ENCODE measurements at regions not wholly inside any gene's neighbourhood (a gene's known extent, or its start where the extent isn't known, plus 50 kb on each side); places are given as distances from the start of the nearest gene placed in this dataset.

GRCh38 chr3:174531262-174531982 lies 327.7 kb upstream of the NAALADL2 start:
- H4K20me1 ChIP-seq (ENCODE audit: low read depth, low read length) = no peaks in the 10 kb centered on the region
- H3K9me3 ChIP-seq (ENCODE audit: insufficient read depth, low read length) = no peaks in the 10 kb centered on the region
- TF ChIP-seq EZH2phosphoT487 (conservative IDR thresholded peaks at IDR 0.05; ENCODE audit: low read length) = no peak
- H3K4me3 ChIP-seq (ENCODE audit: insufficient read depth, low read length, poor library complexity, severe bottlenecking) = no peak overlapping the region
- H3K9me2 ChIP-seq (replicated peaks; ENCODE audit: insufficient read depth, low read length) = no peaks in the 10 kb centered on the region; the same call in 1 of the 2 replicates
- no peaks in the 10 kb centered on the region for H3K27me3 ChIP-seq (ENCODE audit: low read length)
- no peaks in the 10 kb centered on the region for H3K79me2 ChIP-seq (ENCODE audit: insufficient read depth, low read length)
- H2AFZ ChIP-seq (ENCODE audit: low read depth, low read length, severe bottlenecking) = no peak overlapping the region
- H3F3A ChIP-seq (ENCODE audit: insufficient read depth) = no peaks in the 10 kb centered on the region
- H3K36me3 ChIP-seq (ENCODE audit: low read length) = no peaks in the 10 kb centered on the region
- H3K27ac ChIP-seq (ENCODE audit: low read depth, low read length) = no peak overlapping the region
- no peak overlapping the region for H3K4me2 ChIP-seq (ENCODE audit: low read depth, low read length, poor library complexity, severe bottlenecking)
- H3K9ac ChIP-seq (ENCODE audit: low read length) = no peak overlapping the region

DNA sequence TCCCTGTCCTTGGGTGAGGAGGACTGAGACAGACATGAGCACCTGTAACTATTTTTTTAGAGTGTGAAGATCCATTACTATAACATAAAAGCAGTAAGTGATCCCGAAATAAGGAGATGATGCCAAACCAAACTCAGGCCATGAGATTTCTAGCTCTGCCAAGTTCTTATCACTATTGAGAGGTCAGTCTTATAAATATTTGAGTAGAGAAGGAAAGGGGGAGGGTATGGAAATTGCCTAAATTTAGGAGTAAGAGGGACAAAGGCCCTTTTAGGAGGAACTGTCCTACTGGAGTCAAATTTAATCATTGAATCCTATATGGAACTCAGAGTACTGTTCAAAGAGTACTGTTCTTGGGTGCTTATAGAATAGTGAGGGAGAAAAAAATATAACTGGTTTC lies 326.9 kb upstream of the NAALADL2 start:
- Histone ChIP-seq H3K27me3 (ENCODE audit: low read length) (no peaks in the 10 kb centered on the region), H3K36me3 (ENCODE audit: low read length) (no peaks in the 10 kb centered on the region), H3K4me2 (ENCODE audit: low read depth, low read length, poor library complexity, severe bottlenecking) (no peak overlapping the region), H3K27ac (ENCODE audit: low read depth, low read length) (no peak overlapping the region), H3K9ac (ENCODE audit: low read length) (no peak overlapping the region), H3K79me2 (ENCODE audit: insufficient read depth, low read length) (no peaks in the 10 kb centered on the region), H3F3A (ENCODE audit: insufficient read depth) (no peaks in the 10 kb centered on the region), H4K20me1 (ENCODE audit: low read depth, low read length) (no peaks in the 10 kb centered on the region), H3K9me3 (ENCODE audit: insufficient read depth, low read length) (no peaks in the 10 kb centered on the region), H3K4me3 (ENCODE audit: insufficient read depth, low read length, poor library complexity, severe bottlenecking) (no peak overlapping the region), H2AFZ (ENCODE audit: low read depth, low read length, severe bottlenecking) (no peak overlapping the region), H3K9me2 (replicated peaks; ENCODE audit: insufficient read depth, low read length) (no peaks in the 10 kb centered on the region; the same call in 1 of the 2 replicates)
- TF ChIP-seq CTCF (IDR thresholded peaks at IDR 0.05; ENCODE audit: insufficient read depth, low read length, poor library complexity, severe bottlenecking) (no peak), EZH2phosphoT487 (conservative IDR thresholded peaks at IDR 0.05; ENCODE audit: low read length) (no peak)

GRCh38 chr3:174532776-174533175 lies 326.4 kb upstream of the NAALADL2 start:
- no peaks in the 10 kb centered on the region; the same call in 1 of the 2 replicates for H3K9me2 ChIP-seq (replicated peaks; ENCODE audit: insufficient read depth, low read length)
- TF ChIP-seq CTCF (IDR thresholded peaks at IDR 0.05; ENCODE audit: insufficient read depth, low read length, poor library complexity, severe bottlenecking) = no peak
- no peak for TF ChIP-seq EZH2phosphoT487 (conservative IDR thresholded peaks at IDR 0.05; ENCODE audit: low read length)
- no peak overlapping the region for H3K27ac ChIP-seq (ENCODE audit: low read depth, low read length)
- no peaks in the 10 kb centered on the region for H3F3A ChIP-seq (ENCODE audit: insufficient read depth)
- no peaks in the 10 kb centered on the region for H3K27me3 ChIP-seq (ENCODE audit: low read length)
- H3K36me3 ChIP-seq (ENCODE audit: low read length) = no peaks in the 10 kb centered on the region
- H4K20me1 ChIP-seq (ENCODE audit: low read depth, low read length) = no peaks in the 10 kb centered on the region
- no peaks in the 10 kb centered on the region for H3K9me3 ChIP-seq (ENCODE audit: insufficient read depth, low read length)
- no peak overlapping the region for H3K4me2 ChIP-seq (ENCODE audit: low read depth, low read length, poor library complexity, severe bottlenecking)
- no peak overlapping the region for H2AFZ ChIP-seq (ENCODE audit: low read depth, low read length, severe bottlenecking)
- no peak overlapping the region for H3K9ac ChIP-seq (ENCODE audit: low read length)
- no peaks in the 10 kb centered on the region for H3K79me2 ChIP-seq (ENCODE audit: insufficient read depth, low read length)
- H3K4me3 ChIP-seq (ENCODE audit: insufficient read depth, low read length, poor library complexity, severe bottlenecking) = no peak overlapping the region

GRCh38 chr3:174533286-174533685 lies 325.8 kb upstream of the NAALADL2 start:
- H3F3A ChIP-seq (ENCODE audit: insufficient read depth) = no peaks in the 10 kb centered on the region

More at GRCh38 chr3:174533286-174533685, 325.8 kb upstream of the NAALADL2 start:
- Histone ChIP-seq H3K9me2 (replicated peaks; ENCODE audit: insufficient read depth, low read length) (no peaks in the 10 kb centered on the region; the same call in 1 of the 2 replicates), H3K4me2 (ENCODE audit: low read depth, low read length, poor library complexity, severe bottlenecking) (no peak overlapping the region), H3K79me2 (ENCODE audit: insufficient read depth, low read length) (no peaks in the 10 kb centered on the region), H3K36me3 (ENCODE audit: low read length) (no peaks in the 10 kb centered on the region), H2AFZ (ENCODE audit: low read depth, low read length, severe bottlenecking) (no peak overlapping the region), H3K4me3 (ENCODE audit: insufficient read depth, low read length, poor library complexity, severe bottlenecking) (no peak overlapping the region), H3K9ac (ENCODE audit: low read length) (no peak overlapping the region), H3K27ac (ENCODE audit: low read depth, low read length) (no peak overlapping the region), H3K9me3 (ENCODE audit: insufficient read depth, low read length) (no peaks in the 10 kb centered on the region), H4K20me1 (ENCODE audit: low read depth, low read length) (no peaks in the 10 kb centered on the region), H3K27me3 (ENCODE audit: low read length) (no peaks in the 10 kb centered on the region)
- TF ChIP-seq CTCF (IDR thresholded peaks at IDR 0.05; ENCODE audit: insufficient read depth, low read length, poor library complexity, severe bottlenecking) (no peak), EZH2phosphoT487 (conservative IDR thresholded peaks at IDR 0.05; ENCODE audit: low read length) (no peak)
